GM18505 (cell line): ENCODE measurements at regions not wholly inside any gene's neighbourhood (a gene's known extent, or its start where the extent isn't known, plus 50 kb on each side); places are given as distances from the start of the nearest gene placed in this dataset.

Experiments used
- ATAC-seq: cut with Tn5 transposase; IDR thresholded peaks from one replicate; pipeline ENCODE4 v1.9.1; 2021; ENCODE audit not compliant: unreplicated experiment
- POLR2A ChIP-seq: IDR thresholded peaks from 4 replicates; pipeline ENCODE4 v1.6.1; 2011; ENCODE audit warnings: borderline replicate concordance; ENCODE audit not compliant: insufficient read depth, insufficient read length; ENCODE audit errors: extremely low read depth

DNA sequence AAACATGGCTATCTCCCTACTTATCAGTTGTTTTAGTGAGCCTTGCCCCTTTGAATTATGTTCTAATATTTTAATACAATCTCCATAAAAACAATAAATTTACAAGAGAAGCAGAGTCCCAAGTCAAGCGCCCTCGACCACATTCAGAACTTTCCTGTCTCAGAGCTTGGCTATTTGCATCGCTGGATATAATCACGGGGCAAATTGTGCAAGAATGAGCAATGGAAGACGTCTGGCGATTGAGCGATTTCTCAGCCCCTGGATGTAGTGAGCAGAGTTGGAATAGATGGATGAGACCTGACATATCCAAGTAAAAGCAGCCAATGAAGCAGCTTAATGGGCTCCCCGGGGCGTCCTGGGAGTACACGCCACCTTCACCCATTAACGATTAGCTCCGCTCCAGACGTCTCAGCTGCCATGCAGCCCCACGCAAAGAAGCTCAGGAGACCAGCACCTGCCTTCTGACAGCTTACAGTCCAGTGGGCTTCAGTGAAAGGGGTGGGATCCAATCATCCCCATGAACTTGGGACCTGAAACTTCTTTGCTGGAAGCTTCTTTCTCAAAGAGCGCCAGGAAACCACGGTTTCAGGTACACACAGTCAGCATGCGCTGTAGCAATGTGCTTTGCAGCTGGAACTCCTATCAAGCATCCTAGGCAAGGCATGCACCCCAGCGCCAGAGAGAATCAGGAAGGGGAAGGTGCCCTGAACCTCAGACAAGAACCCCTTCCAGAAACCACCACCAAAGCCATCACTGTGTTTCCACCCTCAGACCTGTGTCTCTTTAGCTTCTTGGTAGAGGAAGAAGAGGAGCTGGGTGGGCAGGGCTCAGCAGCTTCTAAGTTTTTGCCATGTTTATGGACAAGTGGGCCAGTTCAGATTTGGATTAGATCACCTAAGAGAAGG lies 92.0 kb upstream of the IRX4 start:
- no peak for ATAC-seq
- TF ChIP-seq POLR2A = no peak

DNA sequence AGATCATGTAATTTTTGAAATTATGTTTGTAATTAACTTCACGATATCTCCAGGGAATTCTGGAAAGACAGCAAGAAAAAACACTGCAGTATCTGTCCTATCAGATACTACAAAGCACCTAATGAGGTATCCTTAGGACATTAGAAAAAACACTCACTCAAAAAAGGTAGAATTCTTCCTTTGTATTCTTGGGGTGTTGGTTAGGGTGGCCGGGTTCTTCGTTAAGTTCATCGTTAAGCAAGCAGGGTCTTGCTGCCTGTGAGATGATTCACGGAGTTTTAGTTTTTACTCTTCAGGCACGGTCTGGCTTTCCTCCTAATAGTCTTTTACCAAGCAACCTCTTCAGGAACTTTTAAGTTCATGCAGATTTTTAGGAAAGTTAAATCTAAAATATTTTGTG lies 91.4 kb upstream of the IRX4 start:
- ATAC-seq = no peak
- TF ChIP-seq POLR2A = no peak

DNA sequence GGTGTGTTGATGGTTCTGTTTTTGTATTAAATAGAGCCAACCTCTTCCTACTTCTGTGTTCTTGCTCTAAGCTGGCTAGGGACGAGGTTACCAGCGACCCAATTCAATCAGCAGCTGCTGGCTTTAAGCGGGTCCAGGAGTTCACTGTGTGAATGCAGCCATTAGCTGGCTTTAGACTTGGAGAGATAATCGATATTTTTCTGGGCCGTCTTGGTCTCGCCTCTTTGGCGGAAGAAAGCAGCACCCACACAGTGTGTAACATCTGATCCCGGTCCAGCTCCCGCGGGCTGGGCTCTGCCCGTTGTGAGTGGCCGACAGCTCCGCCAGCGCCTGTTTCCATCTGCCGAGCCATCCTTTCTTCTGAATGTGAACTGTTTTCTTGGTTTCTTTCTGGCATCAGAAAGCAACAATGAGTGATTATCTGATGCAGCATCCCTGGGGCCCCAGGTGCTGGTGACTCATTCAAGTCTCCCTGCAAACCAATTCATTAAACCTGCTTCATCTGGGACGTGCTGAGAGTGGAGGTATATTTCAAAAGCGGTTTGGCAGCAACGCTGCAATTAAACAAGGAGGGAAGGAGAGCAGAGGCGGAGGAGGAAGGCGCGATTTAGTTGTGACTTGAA lies 90.8 kb upstream of the IRX4 start:
- no peak for ATAC-seq
- TF ChIP-seq POLR2A = no peak

DNA sequence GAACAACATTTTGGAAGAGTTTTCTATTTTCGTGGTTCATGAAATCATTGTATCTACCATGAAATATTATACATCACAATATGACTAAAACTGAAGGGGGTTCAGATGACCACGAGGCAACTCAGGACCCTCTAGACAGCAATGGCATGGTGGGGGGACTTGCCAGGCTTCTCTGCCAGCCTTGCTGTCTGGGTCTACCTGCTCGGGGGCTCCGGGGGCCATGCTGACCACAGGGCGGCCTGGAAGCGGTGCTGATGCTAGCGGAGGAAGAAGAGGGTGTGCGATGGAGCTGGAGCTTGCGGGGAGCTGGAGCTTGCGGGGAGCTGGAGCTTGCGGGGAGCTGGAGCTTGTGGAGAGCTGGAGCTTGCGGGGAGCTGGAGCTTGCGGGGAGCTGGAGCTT lies 89.2 kb upstream of the IRX4 start:
- ATAC-seq = no peak
- no peak for TF ChIP-seq POLR2A

DNA sequence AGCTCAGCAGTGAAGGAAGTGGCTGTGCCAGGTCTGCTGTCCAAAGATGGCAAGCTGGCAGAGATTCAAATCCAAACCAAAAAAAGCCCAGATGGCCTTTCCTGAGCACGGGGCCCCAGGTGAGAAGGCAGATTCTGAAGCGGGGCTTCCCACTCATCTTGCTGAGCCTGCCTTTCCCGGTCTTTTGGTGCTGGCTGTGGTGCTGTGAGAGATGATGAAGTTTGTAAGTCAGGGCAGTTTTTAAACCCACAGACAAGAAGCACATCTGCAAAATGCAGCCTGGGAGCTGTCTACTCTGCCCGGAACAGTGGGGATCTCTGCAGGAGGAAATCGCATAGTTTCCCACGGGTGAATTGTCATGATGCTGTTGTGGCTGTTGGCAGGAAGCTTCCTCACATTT lies 85.0 kb upstream of the IRX4 start:
- no peak for TF ChIP-seq POLR2A
- ATAC-seq = no peak

DNA sequence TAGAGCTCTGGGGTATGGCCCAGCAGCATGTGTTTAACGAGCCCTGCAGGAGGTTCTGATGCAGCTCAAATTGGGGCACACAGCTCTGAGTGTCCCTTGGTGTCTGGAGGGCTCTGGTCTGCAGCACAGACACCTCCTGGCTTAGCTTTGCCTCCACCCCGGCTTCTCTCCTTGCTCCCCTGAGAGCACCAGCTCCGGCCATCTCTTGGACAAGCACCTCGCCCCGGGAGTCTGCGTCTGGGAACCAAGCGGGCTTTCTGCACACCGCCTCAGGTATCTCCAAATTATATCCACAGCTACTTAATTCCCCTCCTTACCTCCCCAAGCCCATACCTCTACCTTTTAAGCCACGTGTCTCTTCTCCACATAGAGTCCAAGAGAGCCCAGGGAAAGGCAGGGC lies 83.7 kb upstream of the IRX4 start:
- no peak for TF ChIP-seq POLR2A
- ATAC-seq = no peak

DNA sequence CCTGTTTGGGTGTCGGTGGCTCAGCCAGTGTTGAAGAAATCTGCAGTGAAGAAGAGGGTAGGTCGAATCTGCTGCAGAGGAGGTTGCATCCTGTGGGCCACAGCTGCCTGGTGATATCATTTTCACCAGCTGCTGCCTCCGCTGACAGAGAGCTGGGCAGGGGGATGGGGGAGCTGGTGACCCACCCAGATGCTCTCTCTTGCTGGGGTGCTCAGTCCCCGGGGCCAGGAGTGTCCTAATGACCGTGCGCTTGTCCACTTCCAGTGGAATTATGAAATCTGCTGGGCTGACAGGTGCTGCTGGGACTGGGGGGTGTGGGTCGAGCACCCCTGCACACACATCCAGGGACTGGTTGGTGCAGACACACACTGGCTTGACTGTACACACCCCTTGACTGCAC lies 83.2 kb upstream of the IRX4 start:
- ATAC-seq = no peak
- no peak for TF ChIP-seq POLR2A

DNA sequence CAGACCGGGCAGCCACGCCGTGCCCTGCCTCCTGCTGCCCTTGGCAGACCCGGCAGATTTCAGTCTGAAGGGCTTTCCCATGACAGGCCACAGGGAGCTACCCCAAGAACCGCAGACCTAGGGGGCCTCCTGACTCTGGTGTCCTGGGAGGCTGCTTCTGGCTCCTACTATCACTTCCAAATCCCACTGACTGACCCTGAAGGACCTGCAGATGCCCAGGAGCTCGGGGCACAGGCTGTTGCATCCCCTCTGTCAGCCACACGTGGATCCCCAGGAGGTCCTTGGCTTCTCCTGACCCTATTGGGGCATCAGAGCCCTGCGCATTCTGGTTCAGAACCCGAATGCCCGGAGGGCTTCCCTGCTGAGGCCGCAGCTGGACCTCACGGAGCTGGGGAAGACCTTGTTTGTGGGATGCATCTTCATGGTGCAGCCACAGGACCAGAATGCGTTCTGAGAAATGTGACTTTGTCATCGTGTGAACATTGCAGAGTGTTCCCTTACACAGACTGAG lies 81.3 kb upstream of the IRX4 start:
- no peak for ATAC-seq
- no peak for TF ChIP-seq POLR2A

DNA sequence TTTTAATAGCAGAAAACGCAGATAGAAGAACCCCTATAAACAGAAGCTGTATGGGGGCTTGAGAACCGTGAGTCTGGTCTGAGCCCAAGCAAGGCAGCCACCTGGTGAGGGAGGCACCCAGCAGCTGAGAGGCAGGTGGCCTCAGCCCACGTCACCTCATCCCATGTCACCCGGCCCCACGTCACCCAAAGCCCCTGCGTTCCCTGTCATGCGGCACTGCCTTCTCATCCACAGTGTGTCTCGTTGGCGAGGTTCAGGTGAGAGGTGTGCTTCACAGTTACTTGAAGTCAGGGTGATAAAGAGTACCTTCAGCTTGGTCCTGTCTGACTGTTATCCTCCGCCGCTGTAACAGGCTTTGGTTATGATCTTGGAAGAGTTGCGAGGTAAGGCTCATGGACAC lies 80.6 kb upstream of the IRX4 start:
- no peak for TF ChIP-seq POLR2A
- no peak for ATAC-seq

DNA sequence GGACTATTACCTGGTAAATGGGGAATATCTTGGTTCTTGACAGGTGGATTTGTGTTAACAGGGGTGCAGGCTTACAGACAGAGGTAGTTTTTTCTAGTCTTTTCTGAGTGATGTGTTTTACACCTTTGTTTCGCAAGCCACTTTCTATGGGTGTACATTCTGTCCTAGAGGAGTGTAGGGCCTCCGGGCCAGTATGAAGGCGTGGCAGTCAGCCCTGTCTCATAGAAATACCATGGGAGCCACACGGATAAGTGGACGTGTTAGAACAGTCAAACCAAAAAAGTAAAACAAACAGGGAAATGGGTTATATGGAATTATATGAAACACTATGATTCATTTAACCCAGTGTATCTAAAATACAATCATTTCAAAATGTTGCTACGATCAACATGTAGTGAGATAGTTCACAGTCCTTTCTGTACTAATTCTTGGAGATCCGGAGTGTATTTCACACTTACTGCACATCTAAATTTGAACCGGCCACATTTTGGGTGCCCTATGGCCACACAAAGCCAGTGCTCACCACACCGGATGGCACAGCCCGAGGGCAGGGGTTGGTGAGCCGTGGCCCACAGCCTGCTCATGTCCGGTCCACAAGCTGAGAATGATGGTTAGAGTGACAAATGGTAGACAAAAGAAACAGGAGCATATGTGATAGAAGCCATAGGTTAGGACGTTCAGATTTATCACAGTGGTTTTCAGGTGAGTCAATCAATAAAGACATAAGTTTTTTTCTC lies 80.1 kb upstream of the IRX4 start:
- no peak for ATAC-seq
- TF ChIP-seq POLR2A = no peak

DNA sequence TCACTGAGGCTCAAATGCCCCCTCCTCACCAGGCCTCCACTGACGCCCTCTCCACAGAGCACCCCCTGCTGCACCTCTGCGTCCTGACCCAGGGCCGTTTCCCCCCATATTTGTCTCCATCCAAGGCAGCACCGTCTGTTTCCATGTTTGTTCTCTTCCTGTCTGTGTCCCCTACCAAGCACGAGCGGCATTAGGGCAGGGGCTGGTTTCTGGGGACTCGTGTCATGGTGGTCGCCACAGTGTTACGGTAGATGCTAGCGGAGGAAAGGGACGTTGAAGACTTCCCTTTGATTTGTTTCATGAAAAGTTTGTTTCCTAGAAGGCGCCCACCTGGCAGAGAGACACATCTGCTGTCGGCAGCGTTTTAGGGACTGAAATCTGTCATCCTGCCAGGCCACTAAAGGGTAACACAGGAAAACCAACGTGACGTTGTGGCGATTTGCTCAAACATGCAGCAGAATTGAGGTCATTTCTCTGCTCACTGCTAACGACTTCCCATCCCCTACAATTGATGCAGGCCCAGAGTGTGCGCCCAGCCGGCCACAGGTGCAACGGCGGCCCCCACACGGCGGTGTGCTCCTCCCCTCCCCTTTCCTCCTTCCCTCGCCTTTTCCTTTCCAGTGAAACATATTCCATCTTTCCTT lies 79.3 kb upstream of the IRX4 start:
- TF ChIP-seq POLR2A = no peak
- ATAC-seq = no peak

DNA sequence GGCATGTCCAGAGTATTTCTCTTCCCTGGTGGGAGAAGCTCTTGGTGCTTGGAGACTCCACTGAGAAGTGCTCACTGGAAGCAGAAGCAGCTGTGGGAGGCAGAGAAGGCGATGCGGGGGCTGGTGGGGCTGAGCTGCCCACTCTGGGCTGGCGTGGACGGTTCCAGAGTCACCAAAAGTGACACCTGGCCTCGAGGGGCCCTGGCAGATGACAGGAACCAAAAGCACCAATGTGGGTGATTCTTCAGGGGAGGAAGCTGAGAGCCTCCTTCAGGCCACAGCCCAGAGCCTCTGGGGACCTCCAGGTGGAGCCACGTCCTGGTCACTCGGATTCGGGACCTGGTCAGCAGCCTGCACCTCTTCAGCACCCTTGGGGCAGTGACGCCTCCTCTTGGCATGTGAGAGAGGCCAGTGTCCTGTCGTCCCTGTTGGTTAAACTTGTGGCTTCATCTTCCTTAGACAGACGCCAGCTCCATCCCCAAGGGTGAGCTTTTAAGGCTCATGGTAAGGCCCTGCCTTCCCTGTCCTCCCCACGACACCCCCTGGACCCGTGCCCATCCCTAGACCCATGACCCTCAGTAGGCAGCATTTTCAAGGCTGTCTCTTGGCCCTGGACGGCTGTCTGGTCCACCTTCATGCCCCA lies 78.7 kb upstream of the IRX4 start:
- TF ChIP-seq POLR2A = no peak
- ATAC-seq = no peak
